ENCODE measurements at regions not wholly inside any gene's neighbourhood (a gene's known extent, or its start where the extent isn't known, plus 50 kb on each side); places are given as distances from the start of the nearest gene placed in this dataset.

DNA sequence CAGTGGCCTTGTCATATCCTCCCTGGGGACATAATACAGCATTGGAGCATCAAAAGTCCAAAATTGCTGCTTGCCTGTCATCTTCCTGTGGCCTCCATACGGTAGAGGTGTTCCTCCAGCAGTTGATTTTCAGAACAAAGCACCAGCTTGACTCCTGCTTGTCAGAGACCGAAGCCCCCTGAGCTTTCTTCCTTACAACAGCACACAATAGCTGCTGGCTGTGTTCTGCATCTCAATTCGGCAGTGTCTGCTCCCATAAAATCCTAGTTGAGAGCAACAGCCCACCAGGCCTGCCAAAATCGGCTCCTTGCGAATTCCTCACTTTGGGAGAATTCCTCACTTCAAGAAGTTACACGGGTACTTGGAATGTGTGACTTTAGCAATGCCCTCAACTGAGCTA lies 372.9 kb downstream of the SAMD5 start:
- H4K20me1 ChIP-seq (ENCODE audit: insufficient read depth, low read length) = no peaks in the 10 kb centered on the region
- intact Hi-C loops (cut with micrococcal nuclease) = no loop called here
- no peak overlapping the region for H3K23ac ChIP-seq (ENCODE audit: low read depth, low read length)
- in situ Hi-C loops (cut with MboI; ENCODE audit: low sequenced_read_pairs) = no loop called here
- no peak overlapping the region for H4K8ac ChIP-seq (ENCODE audit: low read depth in 2 of 2, low read length in 2 of 2)
- H3K4me3 ChIP-seq (ENCODE audit: insufficient read depth, low read depth, low read length) = no peak overlapping the region
- H3K79me1 ChIP-seq (ENCODE audit: low read depth in 1 of 2, low read length in 2 of 2) = no peaks in the 10 kb centered on the region
- no peak overlapping the region for H3K9ac ChIP-seq (ENCODE audit: low read depth, low read length)
- no peaks in the 10 kb centered on the region for H3K27me3 ChIP-seq (ENCODE audit: control insufficient read depth, insufficient read depth, low read length)
- H2AK5ac ChIP-seq (ENCODE audit: low read depth, low read length) = no peak overlapping the region
- 70% methylated on average over 2 of the region's 6 CpGs; no CpG with 5 or more reads in 1 of the 2 experiments for WGBS, 2 experiments (ENCODE audit: extremely low coverage in 2 of 2, insufficient read length in 1 of 2)
- no peak overlapping the region for H4K5ac ChIP-seq (ENCODE audit: low read depth, low read length)
- CTCF ChIA-PET = no interaction called here
- H2BK120ac ChIP-seq (ENCODE audit: low read depth, low read length) = no peak overlapping the region
- no peaks in the 10 kb centered on the region for H3K36me3 ChIP-seq (ENCODE audit: control insufficient read depth, insufficient read depth, low read length)
- H2AK9ac ChIP-seq (replicated peaks; ENCODE audit: low read depth, low read length, poor library complexity) = no peak overlapping the region
- no peak overlapping the region for H3K14ac ChIP-seq (replicated peaks; ENCODE audit: low read depth, low read length)
- H2AFZ ChIP-seq (replicated peaks; ENCODE audit: low read length, poor library complexity) = no peak overlapping the region
- no peaks in the 10 kb centered on the region for H3K4me1 ChIP-seq (ENCODE audit: control insufficient read depth, insufficient read depth, low read length)
- H2BK20ac ChIP-seq (ENCODE audit: low read depth, low read length) = no peak overlapping the region
- no peaks in the 10 kb centered on the region for H3K9me1 ChIP-seq (ENCODE audit: insufficient read depth, low read length)
- no peak overlapping the region for H3K4ac ChIP-seq (ENCODE audit: low read depth, low read length)
- POLR2A ChIA-PET (ENCODE audit: unreplicated experiment) = no interaction called here
- DNase-seq (no peak), ATAC-seq (ENCODE audit: low read depth) (no peak)
- no peak overlapping the region for H4K91ac ChIP-seq (ENCODE audit: insufficient read depth, low read depth, low read length)
- H3K27ac ChIP-seq (ENCODE audit: insufficient read depth, low read length) = no peak overlapping the region
- H3K18ac ChIP-seq (ENCODE audit: low read depth, low read length) = no peak overlapping the region
- no peak for TF ChIP-seq CEBPB (IDR thresholded peaks at IDR 0.05; ENCODE audit: low read depth, low read length)
- TF ChIP-seq CHD1 (IDR thresholded peaks at IDR 0.05; ENCODE audit: low read depth, low read length) = no peak
- no peak for TF ChIP-seq RAD21 (IDR thresholded peaks at IDR 0.05; ENCODE audit: low read length)
- dilution Hi-C loops (cut with HindIII; ENCODE audit: low sequenced_read_pairs, unreplicated experiment) = no loop called here
- H2BK15ac ChIP-seq (ENCODE audit: low read depth, low read length) = no peak overlapping the region
- no peak overlapping the region for H2BK5ac ChIP-seq (ENCODE audit: low read depth, low read length, poor library complexity, severe bottlenecking)
- no peak overlapping the region for H3K4me2 ChIP-seq (ENCODE audit: low read depth, low read length)
- H3K56ac ChIP-seq (ENCODE audit: extremely low read depth, insufficient read depth, low read length) = no peak overlapping the region
- H3K9me3 ChIP-seq (ENCODE audit: control insufficient read depth, insufficient read depth, low read length) = no peaks in the 10 kb centered on the region; the same call in 1 of the 2 replicates
- BruUV-seq (replicated peaks) = no TSS peak

All from IMR-90 (cell line).